Adipocyte (in vitro differentiated cells): ENCODE measurements at regions not wholly inside any gene's neighbourhood (a gene's known extent, or its start where the extent isn't known, plus 50 kb on each side); places are given as distances from the start of the nearest gene placed in this dataset.

Experiments used
- DNase-seq: peaks from one replicate; pipeline ENCODE4 v3.0.0-alpha.2; 2015; ENCODE audit warnings: low read depth
- H3K27me3 ChIP-seq: replicated peaks from 2 replicates; pipeline ENCODE4 v1.7.0; 2013; ENCODE audit warnings: mild to moderate bottlenecking, low read length, moderate library complexity; ENCODE audit not compliant: control insufficient read depth, insufficient read depth
- H3K36me3 ChIP-seq: 2 replicates; pipeline ENCODE4 v1.7.0; 2013; ENCODE audit warnings: low read length, mild to moderate bottlenecking, moderate library complexity; ENCODE audit not compliant: control insufficient read depth, insufficient read depth, severe bottlenecking
- H3K4me1 ChIP-seq: 2 replicates; pipeline ENCODE4 v1.7.0; 2013; ENCODE audit warnings: mild to moderate bottlenecking, low read length, moderate library complexity; ENCODE audit not compliant: control insufficient read depth, insufficient read depth
- H3K4me3 ChIP-seq: 2 replicates; pipeline ENCODE4 v1.7.0; 2013; ENCODE audit warnings: mild to moderate bottlenecking, low read length, moderate library complexity
- H3K9ac ChIP-seq: 2 replicates; pipeline ENCODE4 v1.7.0; 2013; ENCODE audit warnings: mild to moderate bottlenecking, low read length, moderate library complexity
- H3K9me3 ChIP-seq: 2 replicates; pipeline ENCODE4 v1.7.0; 2013; ENCODE audit warnings: mild to moderate bottlenecking, low read length, moderate library complexity; ENCODE audit not compliant: control insufficient read depth

- no peaks in the 10 kb centered on the region for H3K9me3 ChIP-seq
- no peaks in the 10 kb centered on the region for H3K27me3 ChIP-seq
- no peak for DNase-seq
- no peak overlapping the region for H3K4me3 ChIP-seq
- H3K9ac ChIP-seq: no peak overlapping the region
- H3K4me1 ChIP-seq: peaks cover 5% of the 10 kb centered on the region
- H3K36me3 ChIP-seq: no peaks in the 10 kb centered on the region
Measured at GRCh38 chr18:2340335-2340734, 231.0 kb downstream of the METTL4 start.

- DNase-seq: no peak
- no peaks in the 10 kb centered on the region for H3K9me3 ChIP-seq
- no peak overlapping the region for H3K4me3 ChIP-seq
- no peaks in the 10 kb centered on the region for H3K4me1 ChIP-seq
- H3K27me3 ChIP-seq: no peaks in the 10 kb centered on the region
- H3K36me3 ChIP-seq: no peaks in the 10 kb centered on the region
- no peak overlapping the region for H3K9ac ChIP-seq
Measured at GRCh38 chr18:2348003-2348402, 223.3 kb downstream of the METTL4 start.

- Histone ChIP-seq H3K9ac (no peak overlapping the region), H3K4me1 (no peaks in the 10 kb centered on the region), H3K36me3 (no peaks in the 10 kb centered on the region), H3K27me3 (no peaks in the 10 kb centered on the region), H3K4me3 (no peak overlapping the region), H3K9me3 (no peaks in the 10 kb centered on the region)
- DNase-seq: no peak
Measured at GRCh38 chr18:2351126-2351850, 220.0 kb downstream of the METTL4 start.

- Histone ChIP-seq H3K4me1 (no peaks in the 10 kb centered on the region), H3K36me3 (no peaks in the 10 kb centered on the region), H3K9ac (no peak overlapping the region), H3K4me3 (no peak overlapping the region), H3K9me3 (no peaks in the 10 kb centered on the region), H3K27me3 (no peaks in the 10 kb centered on the region)
- DNase-seq: no peak
Measured at GRCh38 chr18:2354292-2354691, 217.0 kb downstream of the METTL4 start.

GRCh38 chr18:2356906-2357305, 214.4 kb downstream of the METTL4 start:
- no peaks in the 10 kb centered on the region for H3K9me3 ChIP-seq
- H3K4me3 ChIP-seq: no peak overlapping the region
- no peak overlapping the region for H3K9ac ChIP-seq
- H3K4me1 ChIP-seq: no peaks in the 10 kb centered on the region
- no peaks in the 10 kb centered on the region for H3K27me3 ChIP-seq
- H3K36me3 ChIP-seq: no peaks in the 10 kb centered on the region
- no peak for DNase-seq

GRCh38 chr18:2360861-2361260, 210.4 kb downstream of the METTL4 start:
- Histone ChIP-seq H3K4me3 (no peak overlapping the region), H3K9ac (no peak overlapping the region), H3K36me3 (no peaks in the 10 kb centered on the region), H3K4me1 (no peaks in the 10 kb centered on the region), H3K27me3 (no peaks in the 10 kb centered on the region), H3K9me3 (no peaks in the 10 kb centered on the region)
- DNase-seq: no peak

GRCh38 chr18:2368102-2368501, 203.2 kb downstream of the METTL4 start:
- no peak for DNase-seq
- Histone ChIP-seq H3K4me3 (no peak overlapping the region), H3K9me3 (no peaks in the 10 kb centered on the region), H3K27me3 (no peaks in the 10 kb centered on the region), H3K36me3 (no peaks in the 10 kb centered on the region), H3K9ac (no peak overlapping the region), H3K4me1 (no peaks in the 10 kb centered on the region)

- no peaks in the 10 kb centered on the region for H3K9me3 ChIP-seq
- H3K36me3 ChIP-seq: no peaks in the 10 kb centered on the region
- H3K4me3 ChIP-seq: no peak overlapping the region
- H3K27me3 ChIP-seq: no peaks in the 10 kb centered on the region
- no peak for DNase-seq
- no peak overlapping the region for H3K9ac ChIP-seq
- H3K4me1 ChIP-seq: no peaks in the 10 kb centered on the region
Measured at GRCh38 chr18:2376707-2377106, 194.6 kb downstream of the METTL4 start.

- Histone ChIP-seq H3K36me3 (no peaks in the 10 kb centered on the region), H3K27me3 (no peaks in the 10 kb centered on the region), H3K4me1 (no peaks in the 10 kb centered on the region), H3K9ac (no peak overlapping the region), H3K4me3 (no peak overlapping the region), H3K9me3 (no peaks in the 10 kb centered on the region)
- DNase-seq: no peak
Measured at GRCh38 chr18:2380101-2380500, 191.2 kb downstream of the METTL4 start.

GRCh38 chr18:2381539-2381938, 189.8 kb downstream of the METTL4 start:
- no peaks in the 10 kb centered on the region for H3K4me1 ChIP-seq
- no peak overlapping the region for H3K4me3 ChIP-seq
- DNase-seq: no peak
- H3K9ac ChIP-seq: no peak overlapping the region
- peaks cover 11% of the 10 kb centered on the region for H3K9me3 ChIP-seq
- no peaks in the 10 kb centered on the region for H3K36me3 ChIP-seq
- H3K27me3 ChIP-seq: no peaks in the 10 kb centered on the region

GRCh38 chr18:2387588-2387987, 183.7 kb downstream of the METTL4 start:
- no peak for DNase-seq
- Histone ChIP-seq H3K9ac (no peak overlapping the region), H3K4me1 (no peaks in the 10 kb centered on the region), H3K4me3 (peak overlapping the region; percentile 17), H3K36me3 (no peaks in the 10 kb centered on the region), H3K9me3 (peaks cover 30% of the 10 kb centered on the region), H3K27me3 (no peaks in the 10 kb centered on the region)

GRCh38 chr18:2390158-2390557, 181.1 kb downstream of the METTL4 start:
- no peaks in the 10 kb centered on the region for H3K4me1 ChIP-seq
- no peak overlapping the region for H3K9ac ChIP-seq
- no peak for DNase-seq
- H3K27me3 ChIP-seq: no peaks in the 10 kb centered on the region
- H3K9me3 ChIP-seq: peaks cover 30% of the 10 kb centered on the region
- no peaks in the 10 kb centered on the region for H3K36me3 ChIP-seq
- no peak overlapping the region for H3K4me3 ChIP-seq
